ENCODE measurements at regions not wholly inside any gene's neighbourhood (a gene's known extent, or its start where the extent isn't known, plus 50 kb on each side); places are given as distances from the start of the nearest gene placed in this dataset.
"Not testable (repeated sequence)": the region's sequence is repeated elsewhere in the genome, so short reads cannot be mapped to it uniquely, and the experiment has no call there.

GRCh38 chr3:26097111-26097510 is 307.2 kb downstream of the OXSM start:
- not testable (repeated sequence) for TF ChIP-seq CTCF (conservative IDR thresholded peaks at IDR 0.05 in 1 of 2, IDR thresholded peaks at IDR 0.05 in 1 of 2; ENCODE audit: low read depth in 1 of 2, low read length in 2 of 2); EZH2 (IDR thresholded peaks at IDR 0.05; ENCODE audit: low read length, missing control alignments)
